HEK293 (cell line): ENCODE measurements at regions not wholly inside any gene's neighbourhood (a gene's known extent, or its start where the extent isn't known, plus 50 kb on each side); places are given as distances from the start of the nearest gene placed in this dataset.

ENCODE experiments used
- CTCF ChIA-PET: fragments of 350-600 bp; formaldehyde crosslinking; extraction: SDS; loops from one replicate; lab custom pipeline; 2021; ENCODE audit warnings: antibody characterized with exemption; lab: Yijun Ruan, JAX
- POLR2A ChIA-PET: fragments of 300-600 bp; formaldehyde crosslinking; extraction: SDS; loops from one replicate; lab custom pipeline; 2020; ENCODE audit warnings: antibody characterized with exemption, inconsistent platforms; lab: Yijun Ruan, JAX
- H3K27ac ChIP-seq: fragments of 200-500 bp; sonication (Bioruptor generic); 2 replicates; pipeline ENCODE4 v1.5.1; 2014; ENCODE audit warnings: low read depth, low read length, control low read depth, inconsistent platforms; ENCODE audit errors: extremely low read depth
- H3K36me3 ChIP-seq, 2 experiments: fragments of 200-500 bp in 1 of 2; sonication (Bioruptor generic) in 1 of 2; 1 replicate in 1 of 2; 2 replicates in 1 of 2; pipeline ENCODE4 v1.5.1; 2014 to 2017; ENCODE audit warnings: inconsistent platforms in 2 of 2, low read length in 2 of 2; ENCODE audit not compliant: control insufficient read depth in 2 of 2, insufficient read depth in 1 of 2
- H3K4me1 ChIP-seq: fragments of 200-500 bp; sonication (Bioruptor generic); 2 replicates; pipeline ENCODE4 v1.5.1; 2014; ENCODE audit warnings: mild to moderate bottlenecking, low read length, inconsistent platforms; ENCODE audit not compliant: control insufficient read depth, insufficient read depth
- H3K4me3 ChIP-seq: 2 replicates; pipeline ENCODE4 v1.5.1; 2011; ENCODE audit warnings: low read depth, mild to moderate bottlenecking, control low read depth, low read length, moderate library complexity
- H3K9me3 ChIP-seq: fragments of 200-500 bp; sonication (Bioruptor generic); 2 replicates; pipeline ENCODE4 v1.5.1; 2014; ENCODE audit warnings: low read depth, low read length, inconsistent platforms; ENCODE audit not compliant: control insufficient read depth, insufficient read depth
- ATF2 ChIP-seq: fragments of 450-650 bp; formaldehyde crosslinking; IDR thresholded peaks from 2 replicates; pipeline ENCODE4 v1.5.1; 2016; ENCODE audit warnings: missing biosample characterization, missing genetic modification characterization, low read depth
- GLIS2 ChIP-seq: fragments of 450-650 bp; formaldehyde crosslinking; IDR thresholded peaks from 2 replicates; pipeline ENCODE4 v1.5.1; 2016; ENCODE audit warnings: missing biosample characterization, missing genetic modification characterization
- KLF8 ChIP-seq: fragments of 450-650 bp; formaldehyde crosslinking; IDR thresholded peaks from 2 replicates; pipeline ENCODE4 v1.5.1; 2016; ENCODE audit warnings: missing biosample characterization, missing genetic modification characterization
- MYNN ChIP-seq: fragments of 450-650 bp; formaldehyde crosslinking; IDR thresholded peaks from 2 replicates; pipeline ENCODE4 v1.5.1; 2016; ENCODE audit warnings: missing biosample characterization, missing genetic modification characterization, borderline replicate concordance
- OVOL3 ChIP-seq: fragments of 450-650 bp; formaldehyde crosslinking; IDR thresholded peaks from 2 replicates; pipeline ENCODE4 v1.5.1; 2016; ENCODE audit warnings: missing biosample characterization, missing genetic modification characterization
- ZBTB8A ChIP-seq: fragments of 450-650 bp; formaldehyde crosslinking; IDR thresholded peaks from 2 replicates; pipeline ENCODE4 v1.5.1; 2016; ENCODE audit warnings: missing biosample characterization, missing genetic modification characterization
- ZFP37 ChIP-seq: fragments of 450-650 bp; formaldehyde crosslinking; IDR thresholded peaks from 2 replicates; pipeline ENCODE4 v1.5.1; 2016; ENCODE audit warnings: missing biosample characterization, missing genetic modification characterization
- ZNF121 ChIP-seq: fragments of 450-650 bp; formaldehyde crosslinking; IDR thresholded peaks from 2 replicates; pipeline ENCODE4 v1.5.1; 2016; ENCODE audit warnings: missing biosample characterization, missing genetic modification characterization
- ZNF174 ChIP-seq: fragments of 450-650 bp; formaldehyde crosslinking; IDR thresholded peaks from 2 replicates; pipeline ENCODE4 v1.5.0; 2017; ENCODE audit warnings: missing biosample characterization, mild to moderate bottlenecking, missing genetic modification characterization
- ZNF530 ChIP-seq: fragments of 450-650 bp; formaldehyde crosslinking; IDR thresholded peaks from 2 replicates; pipeline ENCODE4 v1.5.1; 2016; ENCODE audit warnings: low read depth, missing biosample characterization, missing genetic modification characterization
- ZNF600 ChIP-seq: fragments of 450-650 bp; formaldehyde crosslinking; IDR thresholded peaks from 2 replicates; pipeline ENCODE4 v1.5.1; 2016; ENCODE audit warnings: missing biosample characterization, missing genetic modification characterization
- TF ChIP-seq, protein P1 (sequence below): fragments of 450-650 bp; formaldehyde crosslinking; IDR thresholded peaks from 2 replicates; pipeline ENCODE4 v1.5.1; 2016; ENCODE audit warnings: missing biosample characterization, missing genetic modification characterization
- TF ChIP-seq, protein P2 (sequence below): fragments of 450-650 bp; formaldehyde crosslinking; IDR thresholded peaks from 2 replicates; pipeline ENCODE4 v1.5.1; 2016; ENCODE audit warnings: missing biosample characterization, missing genetic modification characterization
- TF ChIP-seq, protein P3 (sequence below): fragments of 450-650 bp; formaldehyde crosslinking; IDR thresholded peaks from 2 replicates; pipeline ENCODE4 v1.5.1; 2016; ENCODE audit warnings: missing biosample characterization, missing genetic modification characterization, borderline replicate concordance

- Histone ChIP-seq H3K4me1 (no peaks in the 10 kb centered on the region), H3K27ac (no peak overlapping the region), H3K9me3 (no peaks in the 10 kb centered on the region), H3K4me3 (no peak overlapping the region), H3K36me3 (no peaks in the 10 kb centered on the region)
- TF ChIP-seq, protein P1, sequence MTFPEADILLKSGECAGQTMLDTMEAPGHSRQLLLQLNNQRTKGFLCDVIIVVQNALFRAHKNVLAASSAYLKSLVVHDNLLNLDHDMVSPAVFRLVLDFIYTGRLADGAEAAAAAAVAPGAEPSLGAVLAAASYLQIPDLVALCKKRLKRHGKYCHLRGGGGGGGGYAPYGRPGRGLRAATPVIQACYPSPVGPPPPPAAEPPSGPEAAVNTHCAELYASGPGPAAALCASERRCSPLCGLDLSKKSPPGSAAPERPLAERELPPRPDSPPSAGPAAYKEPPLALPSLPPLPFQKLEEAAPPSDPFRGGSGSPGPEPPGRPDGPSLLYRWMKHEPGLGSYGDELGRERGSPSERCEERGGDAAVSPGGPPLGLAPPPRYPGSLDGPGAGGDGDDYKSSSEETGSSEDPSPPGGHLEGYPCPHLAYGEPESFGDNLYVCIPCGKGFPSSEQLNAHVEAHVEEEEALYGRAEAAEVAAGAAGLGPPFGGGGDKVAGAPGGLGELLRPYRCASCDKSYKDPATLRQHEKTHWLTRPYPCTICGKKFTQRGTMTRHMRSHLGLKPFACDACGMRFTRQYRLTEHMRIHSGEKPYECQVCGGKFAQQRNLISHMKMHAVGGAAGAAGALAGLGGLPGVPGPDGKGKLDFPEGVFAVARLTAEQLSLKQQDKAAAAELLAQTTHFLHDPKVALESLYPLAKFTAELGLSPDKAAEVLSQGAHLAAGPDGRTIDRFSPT: no peak
- TF ChIP-seq ZNF530: no peak
- no peak for TF ChIP-seq MYNN (tag by site-specific recombination)
- no peak for TF ChIP-seq ZNF600 (tag by site-specific recombination)
- TF ChIP-seq KLF8 (tag by site-specific recombination): no peak
- TF ChIP-seq ZBTB8A (tag by site-specific recombination): no peak
- no peak for TF ChIP-seq ZNF174
- no peak for TF ChIP-seq ZNF121
- TF ChIP-seq, protein P2, sequence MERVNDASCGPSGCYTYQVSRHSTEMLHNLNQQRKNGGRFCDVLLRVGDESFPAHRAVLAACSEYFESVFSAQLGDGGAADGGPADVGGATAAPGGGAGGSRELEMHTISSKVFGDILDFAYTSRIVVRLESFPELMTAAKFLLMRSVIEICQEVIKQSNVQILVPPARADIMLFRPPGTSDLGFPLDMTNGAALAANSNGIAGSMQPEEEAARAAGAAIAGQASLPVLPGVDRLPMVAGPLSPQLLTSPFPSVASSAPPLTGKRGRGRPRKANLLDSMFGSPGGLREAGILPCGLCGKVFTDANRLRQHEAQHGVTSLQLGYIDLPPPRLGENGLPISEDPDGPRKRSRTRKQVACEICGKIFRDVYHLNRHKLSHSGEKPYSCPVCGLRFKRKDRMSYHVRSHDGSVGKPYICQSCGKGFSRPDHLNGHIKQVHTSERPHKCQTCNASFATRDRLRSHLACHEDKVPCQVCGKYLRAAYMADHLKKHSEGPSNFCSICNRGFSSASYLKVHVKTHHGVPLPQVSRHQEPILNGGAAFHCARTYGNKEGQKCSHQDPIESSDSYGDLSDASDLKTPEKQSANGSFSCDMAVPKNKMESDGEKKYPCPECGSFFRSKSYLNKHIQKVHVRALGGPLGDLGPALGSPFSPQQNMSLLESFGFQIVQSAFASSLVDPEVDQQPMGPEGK (tag by site-specific recombination): no peak
- no peak for TF ChIP-seq ZFP37
- no peak for TF ChIP-seq ATF2 (tag by site-specific recombination)
- no peak for TF ChIP-seq OVOL3 (tag by site-specific recombination)
- TF ChIP-seq, protein P3, sequence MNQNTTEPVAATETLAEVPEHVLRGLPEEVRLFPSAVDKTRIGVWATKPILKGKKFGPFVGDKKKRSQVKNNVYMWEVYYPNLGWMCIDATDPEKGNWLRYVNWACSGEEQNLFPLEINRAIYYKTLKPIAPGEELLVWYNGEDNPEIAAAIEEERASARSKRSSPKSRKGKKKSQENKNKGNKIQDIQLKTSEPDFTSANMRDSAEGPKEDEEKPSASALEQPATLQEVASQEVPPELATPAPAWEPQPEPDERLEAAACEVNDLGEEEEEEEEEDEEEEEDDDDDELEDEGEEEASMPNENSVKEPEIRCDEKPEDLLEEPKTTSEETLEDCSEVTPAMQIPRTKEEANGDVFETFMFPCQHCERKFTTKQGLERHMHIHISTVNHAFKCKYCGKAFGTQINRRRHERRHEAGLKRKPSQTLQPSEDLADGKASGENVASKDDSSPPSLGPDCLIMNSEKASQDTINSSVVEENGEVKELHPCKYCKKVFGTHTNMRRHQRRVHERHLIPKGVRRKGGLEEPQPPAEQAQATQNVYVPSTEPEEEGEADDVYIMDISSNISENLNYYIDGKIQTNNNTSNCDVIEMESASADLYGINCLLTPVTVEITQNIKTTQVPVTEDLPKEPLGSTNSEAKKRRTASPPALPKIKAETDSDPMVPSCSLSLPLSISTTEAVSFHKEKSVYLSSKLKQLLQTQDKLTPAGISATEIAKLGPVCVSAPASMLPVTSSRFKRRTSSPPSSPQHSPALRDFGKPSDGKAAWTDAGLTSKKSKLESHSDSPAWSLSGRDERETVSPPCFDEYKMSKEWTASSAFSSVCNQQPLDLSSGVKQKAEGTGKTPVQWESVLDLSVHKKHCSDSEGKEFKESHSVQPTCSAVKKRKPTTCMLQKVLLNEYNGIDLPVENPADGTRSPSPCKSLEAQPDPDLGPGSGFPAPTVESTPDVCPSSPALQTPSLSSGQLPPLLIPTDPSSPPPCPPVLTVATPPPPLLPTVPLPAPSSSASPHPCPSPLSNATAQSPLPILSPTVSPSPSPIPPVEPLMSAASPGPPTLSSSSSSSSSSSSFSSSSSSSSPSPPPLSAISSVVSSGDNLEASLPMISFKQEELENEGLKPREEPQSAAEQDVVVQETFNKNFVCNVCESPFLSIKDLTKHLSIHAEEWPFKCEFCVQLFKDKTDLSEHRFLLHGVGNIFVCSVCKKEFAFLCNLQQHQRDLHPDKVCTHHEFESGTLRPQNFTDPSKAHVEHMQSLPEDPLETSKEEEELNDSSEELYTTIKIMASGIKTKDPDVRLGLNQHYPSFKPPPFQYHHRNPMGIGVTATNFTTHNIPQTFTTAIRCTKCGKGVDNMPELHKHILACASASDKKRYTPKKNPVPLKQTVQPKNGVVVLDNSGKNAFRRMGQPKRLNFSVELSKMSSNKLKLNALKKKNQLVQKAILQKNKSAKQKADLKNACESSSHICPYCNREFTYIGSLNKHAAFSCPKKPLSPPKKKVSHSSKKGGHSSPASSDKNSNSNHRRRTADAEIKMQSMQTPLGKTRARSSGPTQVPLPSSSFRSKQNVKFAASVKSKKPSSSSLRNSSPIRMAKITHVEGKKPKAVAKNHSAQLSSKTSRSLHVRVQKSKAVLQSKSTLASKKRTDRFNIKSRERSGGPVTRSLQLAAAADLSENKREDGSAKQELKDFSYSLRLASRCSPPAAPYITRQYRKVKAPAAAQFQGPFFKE (tag by site-specific recombination): no peak
- no peak for TF ChIP-seq GLIS2 (tag by site-specific recombination)
- ChIA-PET CTCF (interaction anchor here (0.5 kb wide), 1 partner anchor 142 kb away, joined by 4 read pairs; no protein-coding TSS in a partner anchor), POLR2A (no interaction called here)
Observed at GRCh38 chr9:18074041-18074440, 399.9 kb upstream of the ADAMTSL1 start.
